ENCODE measurements at regions not wholly inside any gene's neighbourhood (a gene's known extent, or its start where the extent isn't known, plus 50 kb on each side); places are given as distances from the start of the nearest gene placed in this dataset.

- TF ChIP-seq CTCF (IDR thresholded peaks at IDR 0.05; ENCODE audit: low read length) (no peak), EZH2 (IDR thresholded peaks at IDR 0.05; ENCODE audit: borderline replicate concordance, low read length) (no peak)
Observed at GRCh38 chr12:31853520-31853919, 105.7 kb upstream of the RESF1 start.
